ENCODE measurements at regions not wholly inside any gene's neighbourhood (a gene's known extent, or its start where the extent isn't known, plus 50 kb on each side); places are given as distances from the start of the nearest gene placed in this dataset.

GRCh38 chr11:93075782-93076181, 106.3 kb downstream of the MTNR1B start:
- FAIRE-seq (no peak), DNase-seq (ENCODE audit: low read depth) (no peak)
- H3K36me3 ChIP-seq (ENCODE audit: control insufficient read depth, insufficient read depth, low read length) = no peaks in the 10 kb centered on the region
- H3K4me3 ChIP-seq (ENCODE audit: low read depth, low read length) = no peak overlapping the region
- H3K27me3 ChIP-seq (ENCODE audit: control insufficient read depth, insufficient read depth, low read length) = no peaks in the 10 kb centered on the region
- TF ChIP-seq, protein P1, sequence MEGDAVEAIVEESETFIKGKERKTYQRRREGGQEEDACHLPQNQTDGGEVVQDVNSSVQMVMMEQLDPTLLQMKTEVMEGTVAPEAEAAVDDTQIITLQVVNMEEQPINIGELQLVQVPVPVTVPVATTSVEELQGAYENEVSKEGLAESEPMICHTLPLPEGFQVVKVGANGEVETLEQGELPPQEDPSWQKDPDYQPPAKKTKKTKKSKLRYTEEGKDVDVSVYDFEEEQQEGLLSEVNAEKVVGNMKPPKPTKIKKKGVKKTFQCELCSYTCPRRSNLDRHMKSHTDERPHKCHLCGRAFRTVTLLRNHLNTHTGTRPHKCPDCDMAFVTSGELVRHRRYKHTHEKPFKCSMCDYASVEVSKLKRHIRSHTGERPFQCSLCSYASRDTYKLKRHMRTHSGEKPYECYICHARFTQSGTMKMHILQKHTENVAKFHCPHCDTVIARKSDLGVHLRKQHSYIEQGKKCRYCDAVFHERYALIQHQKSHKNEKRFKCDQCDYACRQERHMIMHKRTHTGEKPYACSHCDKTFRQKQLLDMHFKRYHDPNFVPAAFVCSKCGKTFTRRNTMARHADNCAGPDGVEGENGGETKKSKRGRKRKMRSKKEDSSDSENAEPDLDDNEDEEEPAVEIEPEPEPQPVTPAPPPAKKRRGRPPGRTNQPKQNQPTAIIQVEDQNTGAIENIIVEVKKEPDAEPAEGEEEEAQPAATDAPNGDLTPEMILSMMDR (IDR thresholded peaks at IDR 0.05; ENCODE audit: insufficient read depth, low read length, severe bottlenecking) = no peak

DNA sequence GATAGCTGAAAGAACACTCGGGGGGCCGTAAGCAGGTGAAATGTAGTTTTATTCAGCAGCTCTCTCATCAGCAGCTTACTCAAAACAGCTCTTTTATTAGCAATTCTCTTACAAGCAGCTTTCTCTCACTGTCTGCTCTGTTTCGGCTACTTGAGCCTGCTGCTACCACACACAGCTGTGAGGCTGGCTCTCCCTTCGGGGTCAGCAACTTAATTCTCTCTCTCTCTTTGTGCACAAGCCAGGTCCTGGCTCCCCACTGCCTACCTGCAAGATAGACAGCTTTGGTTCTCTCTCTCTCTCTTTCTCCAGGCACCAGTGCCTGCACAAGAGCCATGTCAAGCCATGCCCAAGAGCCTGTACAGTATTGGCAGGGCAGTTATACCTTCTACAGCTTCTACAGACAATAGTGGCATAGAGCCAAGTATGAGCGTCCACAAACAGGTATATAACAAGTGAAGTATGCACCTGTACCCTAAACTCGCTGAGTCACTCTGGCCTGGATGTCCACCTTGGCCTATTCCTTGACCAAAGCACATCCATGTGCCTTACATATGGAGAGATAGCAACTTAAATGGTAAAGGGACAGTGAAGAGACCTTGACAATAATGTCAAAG, 110.8 kb downstream of the MTNR1B start:
- FAIRE-seq = no peak
- H3K36me3 ChIP-seq (ENCODE audit: control insufficient read depth, insufficient read depth, low read length) = no peaks in the 10 kb centered on the region
- H3K4me3 ChIP-seq (ENCODE audit: low read depth, low read length) = no peak overlapping the region
- TF ChIP-seq, protein P1 (IDR thresholded peaks at IDR 0.05; ENCODE audit: insufficient read depth, low read length, severe bottlenecking) = no peak
- no peak for DNase-seq (ENCODE audit: low read depth)
- no peaks in the 10 kb centered on the region for H3K27me3 ChIP-seq (ENCODE audit: control insufficient read depth, insufficient read depth, low read length)

DNA sequence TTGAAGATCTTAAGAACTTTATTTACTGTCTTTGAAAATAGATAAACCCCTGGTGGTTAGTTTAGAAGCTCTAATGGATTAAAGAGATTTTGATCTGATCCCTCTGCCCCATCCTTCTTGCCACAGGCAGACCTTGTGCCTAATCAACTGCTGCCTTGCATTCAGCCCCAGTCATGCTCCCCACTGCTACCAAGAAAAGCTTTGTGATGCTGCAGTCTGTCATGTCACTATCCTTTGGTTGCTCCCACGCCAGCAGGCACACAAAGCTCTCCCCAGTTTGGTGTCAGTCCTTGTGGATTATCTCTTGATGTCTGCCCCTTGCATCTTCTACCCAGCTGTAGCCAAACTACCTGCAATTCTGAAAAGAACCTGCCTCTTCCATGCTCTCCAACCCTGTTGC, 112.2 kb downstream of the MTNR1B start:
- no peak for FAIRE-seq
- Histone ChIP-seq H3K27me3 (ENCODE audit: control insufficient read depth, insufficient read depth, low read length) (no peaks in the 10 kb centered on the region), H3K4me3 (ENCODE audit: low read depth, low read length) (no peak overlapping the region), H3K36me3 (ENCODE audit: control insufficient read depth, insufficient read depth, low read length) (no peaks in the 10 kb centered on the region)
- DNase-seq (ENCODE audit: low read depth) = no peak
- TF ChIP-seq, protein P1 (IDR thresholded peaks at IDR 0.05; ENCODE audit: insufficient read depth, low read length, severe bottlenecking) = no peak

DNA sequence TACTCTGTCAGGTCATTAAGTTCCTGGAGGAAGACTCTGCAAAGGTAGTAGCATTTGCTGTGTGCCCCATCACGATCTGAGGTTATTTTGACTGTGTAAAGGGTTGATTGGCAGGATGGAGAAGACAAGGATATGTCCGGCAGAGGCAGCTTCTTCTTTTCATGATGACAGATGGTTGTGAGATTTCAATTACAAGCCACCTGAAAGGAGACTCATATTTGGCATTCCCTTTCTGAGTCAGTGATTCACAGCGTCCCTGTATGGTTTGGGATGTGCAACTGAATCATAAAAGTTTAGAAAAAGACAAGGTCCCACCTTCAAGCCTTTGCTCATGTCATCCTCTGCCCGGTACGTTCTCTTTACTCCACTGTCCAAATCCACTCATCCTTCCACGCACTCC, 113.4 kb downstream of the MTNR1B start:
- Histone ChIP-seq H3K36me3 (ENCODE audit: control insufficient read depth, insufficient read depth, low read length) (no peaks in the 10 kb centered on the region), H3K27me3 (ENCODE audit: control insufficient read depth, insufficient read depth, low read length) (no peaks in the 10 kb centered on the region), H3K4me3 (ENCODE audit: low read depth, low read length) (no peak overlapping the region)
- FAIRE-seq (no peak), DNase-seq (ENCODE audit: low read depth) (no peak)
- TF ChIP-seq, protein P1 (IDR thresholded peaks at IDR 0.05; ENCODE audit: insufficient read depth, low read length, severe bottlenecking) = no peak

DNA sequence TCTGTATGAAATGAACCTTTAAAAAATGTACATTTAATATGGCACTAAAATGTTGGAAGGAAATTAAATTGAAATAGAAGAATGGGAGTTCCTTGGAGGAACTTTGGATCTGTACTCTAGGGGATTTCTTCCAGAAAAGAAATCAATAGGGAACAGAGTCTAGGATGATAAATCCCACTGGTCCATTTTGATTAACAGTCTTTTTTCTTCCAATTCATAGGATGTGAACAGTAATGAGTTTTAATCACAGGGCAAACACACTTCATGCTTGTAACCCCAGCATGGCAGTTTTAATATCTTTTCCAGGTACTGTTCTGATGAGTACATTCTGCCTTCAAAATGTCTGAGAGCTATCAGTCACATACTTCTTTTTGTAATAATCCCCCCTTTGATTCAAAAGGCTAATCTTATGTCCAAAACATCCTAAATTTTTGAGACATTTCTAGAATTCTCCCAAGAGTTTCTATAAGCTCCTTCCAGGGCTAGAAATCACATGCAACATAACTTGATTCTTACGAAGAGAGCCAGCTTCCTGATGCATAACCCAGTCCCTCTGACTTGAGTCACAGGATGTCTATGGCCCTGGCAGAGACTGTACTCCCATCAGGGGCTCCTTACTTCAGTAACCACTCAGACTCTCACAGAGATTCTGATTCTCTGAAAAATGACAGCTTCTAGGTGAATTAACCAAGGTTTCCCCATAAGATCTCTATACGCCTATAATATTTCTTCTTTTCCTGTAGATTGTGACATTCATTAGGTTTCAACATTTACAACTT, 112.9 kb downstream of the SLC36A4 start:
- H3K4me3 ChIP-seq (ENCODE audit: low read depth, low read length) = no peak overlapping the region
- TF ChIP-seq, protein P1 (IDR thresholded peaks at IDR 0.05; ENCODE audit: insufficient read depth, low read length, severe bottlenecking) = no peak
- DNase-seq (ENCODE audit: low read depth) (no peak), FAIRE-seq (no peak)
- H3K27me3 ChIP-seq (ENCODE audit: control insufficient read depth, insufficient read depth, low read length) = no peaks in the 10 kb centered on the region
- H3K36me3 ChIP-seq (ENCODE audit: control insufficient read depth, insufficient read depth, low read length) = no peaks in the 10 kb centered on the region

Data from bronchial epithelial cell (primary cell).